Keratinocyte (primary cell): ENCODE measurements at regions not wholly inside any gene's neighbourhood (a gene's known extent, or its start where the extent isn't known, plus 50 kb on each side); places are given as distances from the start of the nearest gene placed in this dataset.

Experiments used
- DNase-seq: peaks from one replicate; pipeline ENCODE4 v3.0.0-alpha.2; 2011; ENCODE audit warnings: low read depth, missing footprints, low spot score
- FAIRE-seq: peaks from 2 replicates; lab custom pipeline; 2011; peaks lifted over from hg19 to GRCh38; lab: Jason Lieb, UNC
- H2AFZ ChIP-seq: 2 replicates; pipeline ENCODE4 v1.6.0; 2012; ENCODE audit warnings: low read length, control low read depth, inconsistent platforms; ENCODE audit not compliant: control insufficient read depth
- H3K27ac ChIP-seq: 2 replicates; pipeline ENCODE4 v1.5.1; 2011; ENCODE audit warnings: low read length; ENCODE audit not compliant: control insufficient read depth, insufficient read depth
- H3K27me3 ChIP-seq: 3 replicates; pipeline ENCODE4 v1.6.0; 2011; ENCODE audit warnings: low read length; ENCODE audit not compliant: control insufficient read depth, insufficient read depth; ENCODE audit errors: extremely low read depth
- H3K36me3 ChIP-seq, 2 experiments: 2 replicates in 1 of 2; 3 replicates in 1 of 2; pipeline ENCODE4 v1.5.1; 2011; ENCODE audit warnings: low read length in 2 of 2, mild to moderate bottlenecking in 1 of 2; ENCODE audit not compliant: control insufficient read depth in 2 of 2, insufficient read depth in 2 of 2; ENCODE audit errors: extremely low read depth in 1 of 2
- H3K4me1 ChIP-seq: 3 replicates; pipeline ENCODE4 v1.5.1; 2011; ENCODE audit warnings: low read length; ENCODE audit not compliant: control insufficient read depth, insufficient read depth; ENCODE audit errors: extremely low read depth
- H3K4me2 ChIP-seq: 3 replicates; pipeline ENCODE4 v1.6.0; 2011; ENCODE audit warnings: low read depth, low read length; ENCODE audit not compliant: control insufficient read depth, insufficient read depth; ENCODE audit errors: extremely low read depth
- H3K4me3 ChIP-seq, 3 experiments: fragments of 200-600 bp in 1 of 3; sonication (generic) in 1 of 3; 2 replicates in 2 of 3; 3 replicates in 1 of 3; pipeline ENCODE4 v1.5.1; 2011 to 2016; ENCODE audit warnings: low read length in 3 of 3, mild to moderate bottlenecking in 3 of 3, control low read depth in 2 of 3, inconsistent platforms in 1 of 3, low read depth in 1 of 3, mixed read lengths in 1 of 3, mixed run types in 1 of 3, moderate library complexity in 1 of 3; ENCODE audit not compliant: control insufficient read depth in 2 of 3, insufficient read depth in 2 of 3; ENCODE audit errors: extremely low read depth in 1 of 3
- H3K79me2 ChIP-seq: 2 replicates; pipeline ENCODE4 v1.6.0; 2012; ENCODE audit warnings: low read length; ENCODE audit not compliant: control insufficient read depth, insufficient read depth
- H3K9ac ChIP-seq: 3 replicates; pipeline ENCODE4 v1.6.0; 2011; ENCODE audit warnings: low read length; ENCODE audit not compliant: control insufficient read depth, insufficient read depth; ENCODE audit errors: extremely low read depth
- H3K9me1 ChIP-seq: 3 replicates; pipeline ENCODE4 v1.6.0; 2011; ENCODE audit warnings: low read length; ENCODE audit not compliant: control insufficient read depth, insufficient read depth; ENCODE audit errors: extremely low read depth
- H3K9me3 ChIP-seq: 2 replicates; pipeline ENCODE4 v1.5.1; 2012; ENCODE audit warnings: low read depth, low read length; ENCODE audit not compliant: control insufficient read depth
- H4K20me1 ChIP-seq: 3 replicates; pipeline ENCODE4 v1.6.0; 2011; ENCODE audit warnings: low read length; ENCODE audit not compliant: control insufficient read depth, insufficient read depth; ENCODE audit errors: extremely low read depth
- EZH2 ChIP-seq: IDR thresholded peaks from one replicate; pipeline ENCODE4 v1.6.1; 2012; ENCODE audit warnings: inconsistent platforms, mild to moderate bottlenecking, low read length, moderate library complexity
- dilution Hi-C: fragments of 300-500 bp; cut with MboI; formaldehyde crosslinking; loops from one replicate; pipeline ENCODE4 v1.7.0; 2020; ENCODE audit warnings: low sequenced_read_pairs; ENCODE audit not compliant: extremely low pct_ligation_motif_present
- TF ChIP-seq, protein P1 (sequence below), 3 experiments: IDR thresholded peaks in 1 of 3; conservative IDR thresholded peaks in 1 of 3; optimal IDR thresholded peaks in 1 of 3; 2 replicates in 2 of 3; 3 replicates in 1 of 3; pipeline versions ENCODE3 to v1.5.1; 2011; ENCODE audit warnings: low read length in 3 of 3, mild to moderate bottlenecking in 3 of 3, moderate library complexity in 2 of 3, control low read depth in 1 of 3, inconsistent platforms in 1 of 3; ENCODE audit not compliant: insufficient read depth in 2 of 3; ENCODE audit errors: extremely low read depth in 1 of 3

DNA sequence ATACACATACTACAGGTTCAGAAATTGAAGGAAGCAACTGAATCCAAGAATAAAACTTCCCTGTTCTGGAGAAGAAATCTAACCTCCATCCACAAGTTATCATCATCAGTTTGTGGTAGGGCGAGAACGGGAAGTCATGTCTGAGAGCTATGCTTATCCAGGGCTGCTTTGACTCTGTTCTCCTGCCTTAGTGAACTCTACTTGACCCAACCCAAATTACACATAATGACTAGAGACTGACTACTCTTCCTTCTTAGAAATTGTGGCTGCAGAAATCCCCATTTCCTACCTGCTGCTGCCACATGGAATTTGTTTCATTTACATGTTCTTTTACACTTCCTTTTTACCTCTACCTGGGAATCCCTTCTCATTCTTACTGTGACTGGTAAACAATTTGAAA lies 1102.6 kb upstream of the PIK3C3 start:
- DNase-seq, result no peak

GRCh38 chr18:40851014-40851429 lies 1104.0 kb upstream of the PIK3C3 start:
- FAIRE-seq (peak; percentile 82), DNase-seq (no peak)
- Histone ChIP-seq H3K79me2 (no peaks in the 10 kb centered on the region), H3K36me3 (no peaks in the 10 kb centered on the region), H3K4me3 (no peak overlapping the region), H3K27ac (peak overlapping the region; percentile 8), H3K4me2 (peak overlapping the region; percentile 70), H2AFZ (peak overlapping the region; percentile 58), H3K4me1 (peaks cover 20% of the 10 kb centered on the region), H3K9ac (no peak overlapping the region), H3K9me1 (no peaks in the 10 kb centered on the region), H4K20me1 (no peaks in the 10 kb centered on the region), H3K27me3 (no peaks in the 10 kb centered on the region), H3K9me3 (no peaks in the 10 kb centered on the region)
- TF ChIP-seq EZH2, result no peak
- TF ChIP-seq, protein P1, sequence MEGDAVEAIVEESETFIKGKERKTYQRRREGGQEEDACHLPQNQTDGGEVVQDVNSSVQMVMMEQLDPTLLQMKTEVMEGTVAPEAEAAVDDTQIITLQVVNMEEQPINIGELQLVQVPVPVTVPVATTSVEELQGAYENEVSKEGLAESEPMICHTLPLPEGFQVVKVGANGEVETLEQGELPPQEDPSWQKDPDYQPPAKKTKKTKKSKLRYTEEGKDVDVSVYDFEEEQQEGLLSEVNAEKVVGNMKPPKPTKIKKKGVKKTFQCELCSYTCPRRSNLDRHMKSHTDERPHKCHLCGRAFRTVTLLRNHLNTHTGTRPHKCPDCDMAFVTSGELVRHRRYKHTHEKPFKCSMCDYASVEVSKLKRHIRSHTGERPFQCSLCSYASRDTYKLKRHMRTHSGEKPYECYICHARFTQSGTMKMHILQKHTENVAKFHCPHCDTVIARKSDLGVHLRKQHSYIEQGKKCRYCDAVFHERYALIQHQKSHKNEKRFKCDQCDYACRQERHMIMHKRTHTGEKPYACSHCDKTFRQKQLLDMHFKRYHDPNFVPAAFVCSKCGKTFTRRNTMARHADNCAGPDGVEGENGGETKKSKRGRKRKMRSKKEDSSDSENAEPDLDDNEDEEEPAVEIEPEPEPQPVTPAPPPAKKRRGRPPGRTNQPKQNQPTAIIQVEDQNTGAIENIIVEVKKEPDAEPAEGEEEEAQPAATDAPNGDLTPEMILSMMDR (optimal IDR thresholded peaks at IDR 0.05 in 1 of 3, IDR thresholded peaks at IDR 0.05 in 1 of 3, conservative IDR thresholded peaks at IDR 0.05 in 1 of 3; ENCODE audit: extremely low read depth in 1 of 3, insufficient read depth in 2 of 3, low read length in 3 of 3), result no peak
- dilution Hi-C loops, result no loop called here

More for the DNA sequence above, 1102.6 kb upstream of the PIK3C3 start:
- Histone ChIP-seq H3K9me1 (no peaks in the 10 kb centered on the region), H3K9ac (no peak overlapping the region), H3K4me3 (no peak overlapping the region), H2AFZ (no peak overlapping the region), H3K27me3 (no peaks in the 10 kb centered on the region), H3K4me2 (no peak overlapping the region), H3K36me3 (no peaks in the 10 kb centered on the region), H3K79me2 (no peaks in the 10 kb centered on the region), H3K27ac (no peak overlapping the region), H3K9me3 (no peaks in the 10 kb centered on the region), H3K4me1 (peaks cover 20% of the 10 kb centered on the region), H4K20me1 (no peaks in the 10 kb centered on the region)
- peak; percentile 74 for FAIRE-seq
- TF ChIP-seq, protein P1 (optimal IDR thresholded peaks at IDR 0.05 in 1 of 3, IDR thresholded peaks at IDR 0.05 in 1 of 3, conservative IDR thresholded peaks at IDR 0.05 in 1 of 3; ENCODE audit: extremely low read depth in 1 of 3, insufficient read depth in 2 of 3, low read length in 3 of 3), result no peak
- TF ChIP-seq EZH2, result no peak
- dilution Hi-C loops, result no loop called here
